HEK293 (cell line): ENCODE measurements at regions not wholly inside any gene's neighbourhood (a gene's known extent, or its start where the extent isn't known, plus 50 kb on each side); places are given as distances from the start of the nearest gene placed in this dataset.

ENCODE experiments used
- CTCF ChIA-PET: fragments of 350-600 bp; formaldehyde crosslinking; extraction: SDS; loops from one replicate; lab custom pipeline; 2021; ENCODE audit warnings: antibody characterized with exemption; lab: Yijun Ruan, JAX
- POLR2A ChIA-PET: fragments of 300-600 bp; formaldehyde crosslinking; extraction: SDS; loops from one replicate; lab custom pipeline; 2020; ENCODE audit warnings: antibody characterized with exemption, inconsistent platforms; lab: Yijun Ruan, JAX
- H3K27ac ChIP-seq: fragments of 200-500 bp; sonication (Bioruptor generic); 2 replicates; pipeline ENCODE4 v1.5.1; 2014; ENCODE audit warnings: low read depth, low read length, control low read depth, inconsistent platforms; ENCODE audit errors: extremely low read depth
- H3K36me3 ChIP-seq, 2 experiments: fragments of 200-500 bp in 1 of 2; sonication (Bioruptor generic) in 1 of 2; 1 replicate in 1 of 2; 2 replicates in 1 of 2; pipeline ENCODE4 v1.5.1; 2014 to 2017; ENCODE audit warnings: inconsistent platforms in 2 of 2, low read length in 2 of 2; ENCODE audit not compliant: control insufficient read depth in 2 of 2, insufficient read depth in 1 of 2
- H3K4me1 ChIP-seq: fragments of 200-500 bp; sonication (Bioruptor generic); 2 replicates; pipeline ENCODE4 v1.5.1; 2014; ENCODE audit warnings: mild to moderate bottlenecking, low read length, inconsistent platforms; ENCODE audit not compliant: control insufficient read depth, insufficient read depth
- H3K4me3 ChIP-seq: 2 replicates; pipeline ENCODE4 v1.5.1; 2011; ENCODE audit warnings: low read depth, mild to moderate bottlenecking, control low read depth, low read length, moderate library complexity
- H3K9me3 ChIP-seq: fragments of 200-500 bp; sonication (Bioruptor generic); 2 replicates; pipeline ENCODE4 v1.5.1; 2014; ENCODE audit warnings: low read depth, low read length, inconsistent platforms; ENCODE audit not compliant: control insufficient read depth, insufficient read depth
- ZNF112 ChIP-seq: fragments of 450-650 bp; formaldehyde crosslinking; IDR thresholded peaks from 2 replicates; pipeline ENCODE4 v1.5.0; 2017; ENCODE audit warnings: missing biosample characterization, missing genetic modification characterization
- ZNF174 ChIP-seq: fragments of 450-650 bp; formaldehyde crosslinking; IDR thresholded peaks from 2 replicates; pipeline ENCODE4 v1.5.0; 2017; ENCODE audit warnings: missing biosample characterization, mild to moderate bottlenecking, missing genetic modification characterization
- ZNF2 ChIP-seq: fragments of 450-650 bp; formaldehyde crosslinking; IDR thresholded peaks from 2 replicates; pipeline ENCODE4 v1.5.1; 2016; ENCODE audit warnings: missing biosample characterization, missing genetic modification characterization
- ZNF366 ChIP-seq: fragments of 450-650 bp; formaldehyde crosslinking; conservative IDR thresholded peaks from 2 replicates; pipeline ENCODE4 v1.5.1; 2016; ENCODE audit warnings: missing biosample characterization, missing genetic modification characterization
- ZNF37A ChIP-seq: fragments of 450-650 bp; IDR thresholded peaks from 2 replicates; pipeline ENCODE4 v1.5.1; 2018; ENCODE audit warnings: missing biosample characterization, missing genetic modification characterization
- ZNF473 ChIP-seq: fragments of 450-650 bp; formaldehyde crosslinking; IDR thresholded peaks from 2 replicates; pipeline ENCODE4 v1.5.1; 2017; ENCODE audit warnings: missing biosample characterization, missing genetic modification characterization
- ZNF501 ChIP-seq: fragments of 450-650 bp; formaldehyde crosslinking; IDR thresholded peaks from 2 replicates; pipeline ENCODE4 v1.5.1; 2016; ENCODE audit warnings: missing biosample characterization, missing genetic modification characterization
- ZNF596 ChIP-seq: fragments of 450-650 bp; IDR thresholded peaks from 2 replicates; pipeline ENCODE4 v1.5.0; 2018; ENCODE audit warnings: missing biosample characterization, mild to moderate bottlenecking, missing genetic modification characterization, moderate library complexity
- ZNF658 ChIP-seq: fragments of 450-650 bp; formaldehyde crosslinking; IDR thresholded peaks from 2 replicates; pipeline ENCODE4; 2016; ENCODE audit warnings: missing biosample characterization, missing genetic modification characterization
- ZNF747 ChIP-seq: fragments of 450-650 bp; formaldehyde crosslinking; IDR thresholded peaks from 2 replicates; pipeline ENCODE4 v1.5.1; 2016; ENCODE audit warnings: missing biosample characterization, missing genetic modification characterization
- ZNF843 ChIP-seq: fragments of 450-650 bp; formaldehyde crosslinking; IDR thresholded peaks from 2 replicates; pipeline ENCODE4 v1.5.1; 2016; ENCODE audit warnings: missing biosample characterization, missing genetic modification characterization
- ZSCAN16 ChIP-seq: fragments of 450-650 bp; formaldehyde crosslinking; IDR thresholded peaks from 2 replicates; pipeline ENCODE4 v1.5.1; 2016; ENCODE audit warnings: missing biosample characterization, missing genetic modification characterization
- TF ChIP-seq, protein P1 (sequence below): fragments of 450-650 bp; formaldehyde crosslinking; IDR thresholded peaks from 2 replicates; pipeline ENCODE4 v1.5.1; 2016; ENCODE audit warnings: missing biosample characterization, missing genetic modification characterization, low read depth
- TF ChIP-seq, protein P2 (sequence below): fragments of 450-650 bp; IDR thresholded peaks from 2 replicates; pipeline ENCODE4 v1.5.1; 2018; ENCODE audit warnings: missing biosample characterization, mild to moderate bottlenecking, missing genetic modification characterization
- TF ChIP-seq, protein P3 (sequence below): fragments of 450-650 bp; formaldehyde crosslinking; IDR thresholded peaks from 2 replicates; pipeline ENCODE4 v1.5.1; 2016; ENCODE audit warnings: missing biosample characterization, missing genetic modification characterization
- TF ChIP-seq, protein P4 (sequence below): fragments of 450-650 bp; formaldehyde crosslinking; IDR thresholded peaks from 2 replicates; pipeline ENCODE4 v1.5.1; 2016; ENCODE audit warnings: missing biosample characterization, missing genetic modification characterization
- TF ChIP-seq, protein P5 (sequence below): fragments of 450-650 bp; formaldehyde crosslinking; IDR thresholded peaks from 2 replicates; pipeline ENCODE4 v1.5.1; 2016; ENCODE audit warnings: missing biosample characterization, missing genetic modification characterization

DNA sequence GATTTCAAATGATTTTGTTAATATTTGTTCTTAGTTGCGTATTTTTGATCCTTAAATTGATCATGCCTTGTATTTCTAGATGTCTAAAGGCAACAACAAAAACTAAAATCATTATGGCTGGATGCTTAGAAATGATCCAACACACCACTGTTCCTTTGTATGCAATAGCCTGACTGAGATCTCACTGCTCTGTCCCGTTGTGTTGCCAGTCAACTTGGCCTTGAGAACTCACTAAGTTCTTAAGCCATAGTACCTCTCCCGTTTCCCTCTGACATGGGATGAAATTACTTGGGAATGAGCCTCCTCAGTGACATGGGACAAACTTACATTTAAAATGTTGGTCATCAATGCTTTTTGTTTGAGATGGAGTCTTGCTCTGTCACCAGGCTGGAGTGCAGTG, 222.0 kb upstream of the HS6ST1 start:
- Histone ChIP-seq H3K36me3 (no peaks in the 10 kb centered on the region), H3K4me1 (no peaks in the 10 kb centered on the region), H3K27ac (no peak overlapping the region), H3K9me3 (no peaks in the 10 kb centered on the region), H3K4me3 (no peak overlapping the region)
- POLR2A ChIA-PET = no interaction called here
- CTCF ChIA-PET = no interaction called here
- TF ChIP-seq ZSCAN16 (tag by site-specific recombination) = no peak
- TF ChIP-seq ZNF501 (tag by site-specific recombination) = no peak
- TF ChIP-seq, protein P1, sequence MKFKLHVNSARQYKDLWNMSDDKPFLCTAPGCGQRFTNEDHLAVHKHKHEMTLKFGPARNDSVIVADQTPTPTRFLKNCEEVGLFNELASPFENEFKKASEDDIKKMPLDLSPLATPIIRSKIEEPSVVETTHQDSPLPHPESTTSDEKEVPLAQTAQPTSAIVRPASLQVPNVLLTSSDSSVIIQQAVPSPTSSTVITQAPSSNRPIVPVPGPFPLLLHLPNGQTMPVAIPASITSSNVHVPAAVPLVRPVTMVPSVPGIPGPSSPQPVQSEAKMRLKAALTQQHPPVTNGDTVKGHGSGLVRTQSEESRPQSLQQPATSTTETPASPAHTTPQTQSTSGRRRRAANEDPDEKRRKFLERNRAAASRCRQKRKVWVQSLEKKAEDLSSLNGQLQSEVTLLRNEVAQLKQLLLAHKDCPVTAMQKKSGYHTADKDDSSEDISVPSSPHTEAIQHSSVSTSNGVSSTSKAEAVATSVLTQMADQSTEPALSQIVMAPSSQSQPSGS (tag by site-specific recombination) = no peak
- TF ChIP-seq, protein P2, sequence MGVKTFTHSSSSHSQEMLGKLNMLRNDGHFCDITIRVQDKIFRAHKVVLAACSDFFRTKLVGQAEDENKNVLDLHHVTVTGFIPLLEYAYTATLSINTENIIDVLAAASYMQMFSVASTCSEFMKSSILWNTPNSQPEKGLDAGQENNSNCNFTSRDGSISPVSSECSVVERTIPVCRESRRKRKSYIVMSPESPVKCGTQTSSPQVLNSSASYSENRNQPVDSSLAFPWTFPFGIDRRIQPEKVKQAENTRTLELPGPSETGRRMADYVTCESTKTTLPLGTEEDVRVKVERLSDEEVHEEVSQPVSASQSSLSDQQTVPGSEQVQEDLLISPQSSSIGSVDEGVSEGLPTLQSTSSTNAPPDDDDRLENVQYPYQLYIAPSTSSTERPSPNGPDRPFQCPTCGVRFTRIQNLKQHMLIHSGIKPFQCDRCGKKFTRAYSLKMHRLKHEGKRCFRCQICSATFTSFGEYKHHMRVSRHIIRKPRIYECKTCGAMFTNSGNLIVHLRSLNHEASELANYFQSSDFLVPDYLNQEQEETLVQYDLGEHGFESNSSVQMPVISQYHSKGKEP = no peak
- TF ChIP-seq, protein P3, sequence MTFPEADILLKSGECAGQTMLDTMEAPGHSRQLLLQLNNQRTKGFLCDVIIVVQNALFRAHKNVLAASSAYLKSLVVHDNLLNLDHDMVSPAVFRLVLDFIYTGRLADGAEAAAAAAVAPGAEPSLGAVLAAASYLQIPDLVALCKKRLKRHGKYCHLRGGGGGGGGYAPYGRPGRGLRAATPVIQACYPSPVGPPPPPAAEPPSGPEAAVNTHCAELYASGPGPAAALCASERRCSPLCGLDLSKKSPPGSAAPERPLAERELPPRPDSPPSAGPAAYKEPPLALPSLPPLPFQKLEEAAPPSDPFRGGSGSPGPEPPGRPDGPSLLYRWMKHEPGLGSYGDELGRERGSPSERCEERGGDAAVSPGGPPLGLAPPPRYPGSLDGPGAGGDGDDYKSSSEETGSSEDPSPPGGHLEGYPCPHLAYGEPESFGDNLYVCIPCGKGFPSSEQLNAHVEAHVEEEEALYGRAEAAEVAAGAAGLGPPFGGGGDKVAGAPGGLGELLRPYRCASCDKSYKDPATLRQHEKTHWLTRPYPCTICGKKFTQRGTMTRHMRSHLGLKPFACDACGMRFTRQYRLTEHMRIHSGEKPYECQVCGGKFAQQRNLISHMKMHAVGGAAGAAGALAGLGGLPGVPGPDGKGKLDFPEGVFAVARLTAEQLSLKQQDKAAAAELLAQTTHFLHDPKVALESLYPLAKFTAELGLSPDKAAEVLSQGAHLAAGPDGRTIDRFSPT (tag by site-specific recombination) = no peak
- no peak for TF ChIP-seq ZNF658 (tag by site-specific recombination)
- TF ChIP-seq, protein P4, sequence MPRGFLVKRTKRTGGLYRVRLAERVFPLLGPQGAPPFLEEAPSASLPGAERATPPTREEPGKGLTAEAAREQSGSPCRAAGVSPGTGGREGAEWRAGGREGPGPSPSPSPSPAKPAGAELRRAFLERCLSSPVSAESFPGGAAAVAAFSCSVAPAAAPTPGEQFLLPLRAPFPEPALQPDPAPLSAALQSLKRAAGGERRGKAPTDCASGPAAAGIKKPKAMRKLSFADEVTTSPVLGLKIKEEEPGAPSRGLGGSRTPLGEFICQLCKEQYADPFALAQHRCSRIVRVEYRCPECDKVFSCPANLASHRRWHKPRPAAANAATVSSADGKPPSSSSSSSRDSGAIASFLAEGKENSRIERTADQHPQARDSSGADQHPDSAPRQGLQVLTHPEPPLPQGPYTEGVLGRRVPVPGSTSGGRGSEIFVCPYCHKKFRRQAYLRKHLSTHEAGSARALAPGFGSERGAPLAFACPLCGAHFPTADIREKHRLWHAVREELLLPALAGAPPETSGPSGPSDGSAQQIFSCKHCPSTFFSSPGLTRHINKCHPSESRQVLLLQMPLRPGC (tag by site-specific recombination) = no peak
- TF ChIP-seq ZNF112 = no peak
- no peak for TF ChIP-seq ZNF366
- no peak for TF ChIP-seq ZNF747 (tag by site-specific recombination)
- TF ChIP-seq, protein P5, sequence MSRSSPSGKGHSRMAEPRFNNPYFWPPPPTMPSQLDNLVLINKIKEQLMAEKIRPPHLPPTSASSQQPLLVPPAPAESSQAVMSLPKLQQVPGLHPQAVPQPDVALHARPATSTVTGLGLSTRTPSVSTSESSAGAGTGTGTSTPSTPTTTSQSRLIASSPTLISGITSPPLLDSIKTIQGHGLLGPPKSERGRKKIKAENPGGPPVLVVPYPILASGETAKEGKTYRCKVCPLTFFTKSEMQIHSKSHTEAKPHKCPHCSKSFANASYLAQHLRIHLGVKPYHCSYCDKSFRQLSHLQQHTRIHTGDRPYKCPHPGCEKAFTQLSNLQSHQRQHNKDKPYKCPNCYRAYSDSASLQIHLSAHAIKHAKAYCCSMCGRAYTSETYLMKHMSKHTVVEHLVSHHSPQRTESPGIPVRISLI (tag by site-specific recombination) = no peak
- no peak for TF ChIP-seq ZNF473 (tag by site-specific recombination)
- no peak for TF ChIP-seq ZNF843 (tag by site-specific recombination)

DNA sequence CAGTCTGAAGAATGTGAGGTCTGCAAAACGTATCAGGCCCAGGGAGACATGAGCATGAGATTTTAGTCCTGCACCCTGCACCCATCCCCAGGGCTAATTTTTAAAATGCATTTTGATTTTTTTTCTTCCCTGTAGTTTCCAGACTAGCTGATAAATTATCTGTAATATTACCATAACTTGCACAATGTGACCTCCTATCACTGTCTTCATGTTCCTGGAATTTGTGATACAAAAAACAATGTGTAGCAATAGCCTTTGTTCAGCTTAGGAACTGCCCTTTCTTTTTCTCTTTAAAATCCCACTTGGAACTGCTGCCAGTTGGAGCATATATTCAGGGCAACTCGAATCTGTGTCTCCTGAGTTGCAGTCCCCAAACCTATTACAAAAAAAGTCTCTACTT, 222.8 kb upstream of the HS6ST1 start:
- Histone ChIP-seq H3K9me3 (no peaks in the 10 kb centered on the region), H3K4me1 (no peaks in the 10 kb centered on the region), H3K36me3 (no peaks in the 10 kb centered on the region), H3K27ac (no peak overlapping the region), H3K4me3 (no peak overlapping the region)
- POLR2A ChIA-PET = no interaction called here
- TF ChIP-seq ZNF2 (tag by site-specific recombination) = no peak
- TF ChIP-seq ZNF596 (tag by site-specific recombination) = no peak
- TF ChIP-seq ZNF37A (tag by site-specific recombination) = no peak
- TF ChIP-seq ZNF174 (tag by site-specific recombination) = no peak
- CTCF ChIA-PET = interaction anchor here (0.7 to 0.8 kb wide), 2 partner anchors 73 to 163 kb away, joined by 3 read pairs; no protein-coding TSS in a partner anchor
